ENCODE measurements at regions not wholly inside any gene's neighbourhood (a gene's known extent, or its start where the extent isn't known, plus 50 kb on each side); places are given as distances from the start of the nearest gene placed in this dataset.
A peak's percentile ranks its signal among the peaks of the same experiment; 100 is the strongest.

DNA sequence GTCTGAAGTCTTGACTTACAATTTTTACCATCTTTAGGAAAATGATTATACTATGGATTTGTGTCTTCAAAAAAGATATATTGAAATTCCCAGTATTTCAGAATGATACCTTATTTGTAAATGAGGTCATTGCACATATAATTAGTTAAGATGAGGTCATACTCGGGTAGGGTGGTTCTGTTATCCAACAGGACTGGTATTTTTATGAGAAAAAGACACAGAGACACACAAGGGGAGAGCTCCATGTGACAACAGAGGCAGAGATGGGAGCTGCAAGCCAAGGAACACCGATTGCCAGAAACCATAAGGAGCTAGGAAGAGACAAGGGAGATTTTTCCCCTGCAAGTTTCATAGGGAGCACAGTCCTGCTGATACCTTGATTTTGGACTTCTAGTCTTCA, 356.9 kb downstream of the ARL4A start:
- no peak for DNase-seq

- DNase-seq: no peak
These were observed 359.6 kb downstream of the ARL4A start for GRCh38 chr7:13047061-13047460.

DNA sequence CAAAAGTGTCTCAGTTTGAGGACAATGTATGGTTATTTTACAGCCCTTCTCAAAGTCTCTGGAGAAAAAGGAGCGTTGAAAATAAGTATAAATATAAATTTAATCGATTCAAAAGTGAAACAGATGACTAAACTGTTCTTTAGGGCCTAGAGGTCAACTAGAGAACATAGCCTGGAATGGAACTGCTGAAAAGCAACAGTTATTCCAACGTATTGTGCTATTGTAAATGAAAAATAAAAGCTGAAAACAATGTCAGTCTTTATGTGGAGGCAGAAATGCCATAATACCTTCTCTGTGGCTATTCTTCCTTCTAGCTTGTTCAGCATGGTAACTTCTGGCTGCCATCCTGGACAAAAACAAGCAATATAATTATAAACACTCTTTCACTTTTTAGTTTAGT, 362.5 kb downstream of the ARL4A start:
- DNase-seq: no peak

DNA sequence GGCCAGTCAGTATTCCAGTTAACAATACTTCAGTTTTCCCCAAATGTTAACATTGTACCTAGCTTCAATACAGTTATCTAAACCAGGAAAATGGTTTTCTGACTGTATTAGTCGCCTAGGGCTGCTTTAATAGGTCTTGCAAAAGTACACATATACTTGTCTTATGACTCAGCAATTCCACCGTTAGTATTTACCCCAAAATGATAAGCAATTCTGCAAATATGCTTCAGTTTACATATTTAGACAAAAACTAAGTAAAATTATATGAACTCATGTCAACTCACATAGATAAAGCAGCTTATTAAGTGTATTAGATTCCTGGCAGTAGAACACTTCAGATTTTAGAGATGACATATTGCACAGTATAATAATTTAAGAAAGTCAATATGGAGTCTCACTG, 363.3 kb downstream of the ARL4A start:
- peak; percentile 48 for DNase-seq

GRCh38 chr7:13055732-13056368, 368.4 kb downstream of the ARL4A start:
- no peak for DNase-seq

DNA sequence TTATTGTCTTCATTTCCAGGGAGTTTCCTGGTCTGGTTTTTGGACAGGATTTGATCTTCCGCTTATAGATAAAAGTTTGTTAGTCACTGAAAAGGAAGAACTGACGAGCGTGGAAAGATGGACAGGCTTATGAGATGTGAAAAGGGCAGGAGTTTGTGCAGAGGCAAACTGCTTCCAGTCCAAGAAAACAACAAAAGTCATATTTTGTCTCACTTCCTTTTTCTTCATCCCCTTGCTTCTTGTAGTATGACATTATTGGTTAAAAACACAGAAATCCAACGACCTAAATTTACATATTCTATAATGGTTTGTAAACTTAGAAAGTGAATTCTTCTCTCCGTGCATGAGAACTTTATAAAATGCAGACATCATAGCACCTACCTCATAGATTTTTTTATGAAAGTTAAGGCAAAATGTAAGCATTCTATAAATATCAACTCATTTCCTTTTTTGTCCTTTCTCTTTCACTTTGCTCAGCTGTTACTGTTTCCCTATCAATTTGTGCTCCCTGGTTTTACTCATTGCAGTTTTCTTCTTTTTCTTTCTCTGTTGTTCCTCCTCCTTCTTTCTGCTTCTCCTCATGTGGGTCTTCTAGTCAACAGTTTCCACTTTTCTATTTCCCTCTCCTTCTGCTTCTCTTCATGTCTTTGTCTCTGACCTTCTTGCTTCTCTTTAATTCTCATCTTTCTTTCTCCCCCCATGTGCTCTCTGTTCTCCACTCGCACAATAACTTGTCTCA, 370.2 kb downstream of the ARL4A start:
- DNase-seq: no peak

GRCh38 chr7:13060173-13060572, 372.7 kb downstream of the ARL4A start:
- DNase-seq: no peak

GRCh38 chr7:13061115-13061514, 373.7 kb downstream of the ARL4A start:
- DNase-seq: no peak

- no peak for DNase-seq
These were observed 375.2 kb downstream of the ARL4A start for GRCh38 chr7:13062631-13063030.

- no peak for DNase-seq
These were observed 379.6 kb downstream of the ARL4A start for GRCh38 chr7:13067036-13067435.

DNA sequence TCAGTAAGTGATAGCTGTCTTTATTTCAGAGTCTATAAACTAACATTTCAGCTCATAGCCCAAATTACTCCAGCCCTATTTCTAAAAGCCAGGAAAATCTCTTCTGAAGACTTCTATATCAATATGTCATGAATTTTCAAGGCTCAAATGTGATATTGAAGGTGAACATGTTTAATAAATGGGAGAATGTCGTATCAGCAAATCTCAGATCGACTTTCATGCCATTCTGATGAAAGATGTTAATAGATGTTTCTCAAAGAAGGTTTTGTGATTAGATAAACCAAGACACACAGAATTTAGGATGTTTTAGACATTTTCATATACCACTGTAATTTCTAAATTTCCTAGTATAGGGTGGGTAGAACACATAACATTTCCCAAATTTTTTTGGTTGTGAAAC, 380.6 kb downstream of the ARL4A start:
- no peak for DNase-seq

GRCh38 chr7:13069841-13070240, 382.4 kb downstream of the ARL4A start:
- no peak for DNase-seq

DNA sequence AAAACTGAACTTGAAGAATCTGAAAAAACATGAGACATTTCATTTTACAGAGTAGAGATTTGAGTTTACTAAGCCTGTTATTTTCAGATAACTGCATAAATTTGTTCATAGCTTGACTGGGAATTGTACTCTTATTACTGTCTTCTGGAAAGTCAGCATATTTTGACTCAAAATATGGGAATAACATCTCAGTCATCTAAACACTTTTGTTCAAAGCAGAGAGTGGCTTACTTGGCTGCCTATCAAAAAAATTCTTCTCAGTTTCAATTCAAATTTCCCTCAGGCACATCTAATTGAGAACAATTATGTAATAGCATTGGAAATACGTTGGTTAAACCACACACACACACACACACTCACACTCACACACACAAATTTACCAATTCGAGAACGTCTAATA, 384.6 kb downstream of the ARL4A start:
- DNase-seq: no peak

DNA sequence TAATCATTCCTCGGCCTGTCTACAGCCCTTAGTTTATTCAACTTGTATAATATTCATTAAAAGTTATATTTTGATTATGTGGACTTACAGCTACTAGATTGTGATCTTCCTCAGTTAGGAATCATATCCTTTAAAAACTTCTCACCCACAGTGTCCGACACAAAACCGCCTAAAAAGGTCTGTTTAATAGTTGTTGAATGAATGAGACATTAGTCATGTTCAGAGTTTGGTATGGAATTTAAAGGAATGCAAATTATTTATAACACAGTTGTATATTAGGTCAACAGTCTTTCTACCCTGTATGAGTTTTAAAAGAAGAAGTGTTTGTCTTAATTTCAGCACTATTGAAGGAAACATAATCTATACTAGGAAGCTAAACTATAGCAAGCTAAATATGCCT, 390.0 kb downstream of the ARL4A start:
- peak; percentile 58 for DNase-seq

GRCh38 chr7:13078105-13078504, 390.7 kb downstream of the ARL4A start:
- no peak for DNase-seq

- no peak for DNase-seq
These were observed 403.5 kb downstream of the ARL4A start for GRCh38 chr7:13090959-13091358.

DNA sequence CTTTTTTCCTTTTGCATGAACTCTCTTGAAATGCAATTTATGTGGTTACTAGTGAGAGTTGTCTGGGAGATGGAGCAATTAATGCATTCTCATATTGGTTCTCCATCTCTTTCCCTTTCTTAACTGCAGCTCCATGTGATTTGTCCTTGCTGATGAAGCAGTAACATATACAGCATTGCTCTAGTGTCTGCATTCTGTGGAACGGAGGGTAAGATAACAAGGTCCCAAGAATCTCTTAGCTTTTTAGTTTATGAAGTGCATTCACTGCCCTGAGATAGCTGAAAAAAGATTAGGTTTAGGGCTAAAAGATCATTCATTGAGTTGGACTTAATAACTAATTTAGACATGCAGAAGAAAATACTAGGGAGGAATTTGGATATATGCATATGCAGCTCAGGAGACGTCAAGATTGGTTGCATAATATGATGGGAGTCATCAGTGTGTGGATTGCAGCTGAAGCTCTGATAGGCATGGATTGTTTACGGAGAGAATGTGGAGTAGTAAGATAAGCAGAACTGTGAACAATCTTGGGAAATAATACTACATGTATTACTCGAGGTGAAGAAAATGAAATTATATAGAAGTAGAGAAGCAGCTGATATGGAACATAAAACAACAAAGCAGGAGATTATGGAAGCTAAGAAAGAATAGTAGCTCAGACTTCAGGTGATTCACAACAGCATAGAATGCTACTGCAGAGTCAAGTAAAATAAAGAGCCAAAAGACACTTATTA, 404.7 kb downstream of the ARL4A start:
- no peak for DNase-seq

DNA sequence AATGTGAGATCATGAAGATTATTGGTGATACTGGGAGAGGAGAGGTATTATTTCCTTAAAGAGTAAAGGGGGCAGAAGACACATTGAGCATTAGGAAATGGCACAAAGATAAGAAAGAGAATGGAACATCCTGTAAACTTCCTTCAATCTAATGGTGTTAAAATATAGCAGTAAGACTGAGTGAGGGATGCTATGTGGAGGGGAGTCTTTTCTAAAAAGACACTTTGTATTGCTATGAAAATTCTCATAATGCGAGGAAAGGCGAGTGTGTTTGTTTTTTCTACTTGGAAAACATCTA, 405.2 kb downstream of the ARL4A start:
- no peak for DNase-seq

DNA sequence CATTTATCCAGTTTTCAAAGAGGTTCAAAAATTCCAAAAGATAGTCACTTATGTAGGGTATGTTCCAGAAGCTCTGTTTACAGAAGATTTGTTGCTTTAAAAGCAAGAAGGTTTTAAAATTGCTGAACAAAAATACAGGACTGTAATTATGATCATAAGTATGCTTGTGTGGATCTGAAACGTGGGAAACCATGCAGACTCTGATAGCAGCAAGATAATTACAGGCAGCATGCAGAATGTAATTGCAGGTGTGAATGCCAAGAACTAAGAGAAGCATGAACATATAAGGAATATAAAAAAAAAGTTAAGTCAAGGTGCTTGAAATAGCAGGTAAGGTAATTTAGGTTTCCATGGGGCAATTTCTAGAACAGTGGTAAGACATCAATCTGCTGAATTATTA, 405.7 kb downstream of the ARL4A start:
- DNase-seq: no peak

DNA sequence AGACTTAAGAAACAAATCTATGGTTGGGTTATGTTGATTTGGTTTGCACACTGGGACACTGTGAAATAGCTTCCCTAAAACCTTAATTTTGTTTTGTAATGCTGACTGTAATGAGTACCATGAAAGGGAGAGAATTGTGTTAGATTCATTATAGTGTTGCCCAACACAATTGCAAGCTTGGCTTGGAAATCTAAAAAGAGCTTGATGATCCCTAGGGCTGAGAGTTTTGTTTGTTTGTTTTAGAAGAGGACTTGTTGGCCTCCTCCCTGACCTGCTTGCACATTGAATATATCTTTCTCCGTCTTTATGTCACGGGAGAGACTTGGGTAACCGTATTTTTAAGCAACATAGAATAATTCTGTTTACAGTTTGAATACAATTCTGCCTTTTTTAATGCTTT, 410.1 kb downstream of the ARL4A start:
- no peak for DNase-seq

- no peak for DNase-seq
These were observed 410.7 kb downstream of the ARL4A start for GRCh38 chr7:13098161-13098560.

DNA sequence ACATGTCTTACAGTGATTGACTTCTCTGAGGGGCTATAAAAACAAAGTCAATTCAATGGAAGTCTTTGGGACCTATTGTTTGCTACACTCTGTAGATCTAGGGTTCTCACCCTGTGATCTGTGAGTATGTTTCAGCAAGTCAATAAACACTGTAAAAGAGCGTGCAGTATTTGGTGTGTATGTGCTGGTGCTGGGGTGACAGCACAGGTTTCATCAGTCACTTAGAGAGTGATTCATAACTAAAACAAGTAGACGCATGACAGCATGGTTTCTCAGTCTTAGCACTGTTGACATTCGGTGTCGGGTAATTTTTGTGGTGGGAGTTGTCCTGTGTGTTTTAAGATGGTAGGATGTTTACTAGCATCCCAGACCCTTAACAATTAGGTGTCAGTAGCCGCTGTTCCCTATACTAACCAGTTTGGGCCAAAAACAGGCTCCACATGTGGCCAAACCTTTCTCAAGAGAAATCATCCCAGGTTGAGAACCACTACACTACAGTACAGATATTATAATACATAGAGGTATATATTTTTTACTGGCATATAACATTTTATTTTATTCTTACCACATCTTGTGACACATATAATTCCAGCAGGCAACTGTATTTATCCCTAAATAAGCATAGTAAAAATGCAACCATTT, 411.8 kb downstream of the ARL4A start:
- DNase-seq: no peak

DNA sequence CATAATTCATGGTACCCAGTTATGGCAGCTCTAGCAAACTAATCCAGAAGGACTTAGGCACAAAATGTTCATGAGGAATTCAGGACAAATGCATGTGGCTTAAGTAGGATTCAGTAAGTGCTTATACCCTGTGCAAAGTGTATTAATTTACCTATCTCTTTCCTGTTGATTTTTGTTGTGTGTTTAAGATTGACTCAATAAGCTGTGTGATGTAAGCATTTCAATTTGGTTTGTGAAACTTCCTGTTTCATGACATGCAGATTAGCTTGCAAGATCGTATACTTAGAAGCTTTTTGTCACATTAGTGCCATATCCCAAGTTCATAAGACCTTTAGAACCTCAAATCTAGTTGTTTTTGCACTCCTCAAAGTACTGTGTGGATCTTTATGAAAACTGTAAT, 416.7 kb downstream of the ARL4A start:
- DNase-seq: no peak

DNA sequence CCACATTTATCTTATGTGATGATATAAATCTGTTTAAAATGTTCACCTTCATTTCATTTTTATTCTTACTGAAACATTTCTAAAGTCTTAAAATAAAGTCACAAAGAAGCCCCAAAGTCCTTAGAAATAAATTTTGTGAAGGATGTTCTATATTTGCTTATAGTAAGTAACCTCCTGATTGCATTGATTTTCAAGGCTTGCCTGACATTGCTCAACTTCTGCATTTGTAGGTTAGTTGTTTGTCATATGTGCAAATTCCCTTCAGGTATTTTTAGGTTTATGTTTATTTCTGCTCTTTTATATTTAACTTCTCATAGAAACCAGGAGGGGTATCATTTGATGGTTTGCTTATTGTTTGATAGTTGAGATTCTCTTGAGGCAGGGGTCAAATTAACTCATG, 417.8 kb downstream of the ARL4A start:
- no peak for DNase-seq
